LNCaP clone FGC (cell line): ENCODE measurements at regions not wholly inside any gene's neighbourhood (a gene's known extent, or its start where the extent isn't known, plus 50 kb on each side); places are given as distances from the start of the nearest gene placed in this dataset.
"Not testable (repeated sequence)": the region's sequence is repeated elsewhere in the genome, so short reads cannot be mapped to it uniquely, and the experiment has no call there.

ENCODE experiments used
- DNase-seq: peaks from one replicate; pipeline ENCODE4 v3.0.0-alpha.2; 2011; ENCODE audit warnings: low read depth
- H3K4me3 ChIP-seq: 2 replicates; pipeline ENCODE4 v1.5.1; 2011; ENCODE audit warnings: mild to moderate bottlenecking, low read depth, low read length, control low read depth
- TF ChIP-seq, protein P1 (sequence below): IDR thresholded peaks from 2 replicates; pipeline ENCODE4 v1.5.1; 2012; ENCODE audit warnings: mild to moderate bottlenecking; ENCODE audit not compliant: control insufficient read depth, insufficient read depth; ENCODE audit errors: extremely low read depth

DNA sequence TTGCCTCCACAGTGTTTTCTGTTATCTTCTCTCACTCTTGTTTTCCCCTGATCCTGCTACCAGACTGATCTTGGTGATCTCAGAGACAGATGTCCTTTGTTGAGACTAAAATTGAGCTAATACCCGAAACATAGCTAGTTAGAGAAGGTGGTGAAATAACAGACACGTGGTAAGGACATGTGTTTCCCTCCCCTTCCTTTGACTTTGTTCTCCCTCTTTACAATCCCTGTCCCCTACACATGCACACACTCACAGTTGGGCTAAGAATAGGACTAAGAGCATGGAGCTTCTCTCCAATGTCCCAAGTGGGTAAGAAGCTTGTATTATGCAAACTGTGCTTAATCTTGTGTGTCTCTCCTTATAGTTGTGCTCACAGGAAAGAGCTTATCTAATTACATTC lies 1603.0 kb upstream of the C9orf72 start:
- TF ChIP-seq, protein P1, sequence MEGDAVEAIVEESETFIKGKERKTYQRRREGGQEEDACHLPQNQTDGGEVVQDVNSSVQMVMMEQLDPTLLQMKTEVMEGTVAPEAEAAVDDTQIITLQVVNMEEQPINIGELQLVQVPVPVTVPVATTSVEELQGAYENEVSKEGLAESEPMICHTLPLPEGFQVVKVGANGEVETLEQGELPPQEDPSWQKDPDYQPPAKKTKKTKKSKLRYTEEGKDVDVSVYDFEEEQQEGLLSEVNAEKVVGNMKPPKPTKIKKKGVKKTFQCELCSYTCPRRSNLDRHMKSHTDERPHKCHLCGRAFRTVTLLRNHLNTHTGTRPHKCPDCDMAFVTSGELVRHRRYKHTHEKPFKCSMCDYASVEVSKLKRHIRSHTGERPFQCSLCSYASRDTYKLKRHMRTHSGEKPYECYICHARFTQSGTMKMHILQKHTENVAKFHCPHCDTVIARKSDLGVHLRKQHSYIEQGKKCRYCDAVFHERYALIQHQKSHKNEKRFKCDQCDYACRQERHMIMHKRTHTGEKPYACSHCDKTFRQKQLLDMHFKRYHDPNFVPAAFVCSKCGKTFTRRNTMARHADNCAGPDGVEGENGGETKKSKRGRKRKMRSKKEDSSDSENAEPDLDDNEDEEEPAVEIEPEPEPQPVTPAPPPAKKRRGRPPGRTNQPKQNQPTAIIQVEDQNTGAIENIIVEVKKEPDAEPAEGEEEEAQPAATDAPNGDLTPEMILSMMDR, result no peak
- DNase-seq, result no peak
- H3K4me3 ChIP-seq, result no peak overlapping the region

DNA sequence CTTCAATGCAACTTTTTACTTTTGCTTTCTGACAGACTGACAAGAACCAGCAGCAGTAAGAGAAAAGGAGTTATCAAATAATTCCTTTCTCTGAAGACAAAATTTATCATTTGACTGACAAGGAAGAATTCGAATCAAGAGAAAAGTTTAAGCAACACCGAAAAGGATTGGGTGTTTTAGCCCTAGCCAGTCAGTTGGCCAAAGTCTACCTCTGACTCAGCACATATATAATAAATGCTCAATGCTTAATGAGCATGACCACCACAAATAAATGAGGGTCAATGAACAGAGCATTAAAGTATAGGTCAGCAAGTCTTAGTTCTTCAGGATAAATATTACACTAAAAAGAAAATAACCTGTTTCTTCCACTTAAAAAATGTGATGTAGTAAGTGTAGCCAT lies 1603.5 kb upstream of the C9orf72 start:
- no peak for DNase-seq
- TF ChIP-seq, protein P1, result no peak
- no peak overlapping the region for H3K4me3 ChIP-seq

DNA sequence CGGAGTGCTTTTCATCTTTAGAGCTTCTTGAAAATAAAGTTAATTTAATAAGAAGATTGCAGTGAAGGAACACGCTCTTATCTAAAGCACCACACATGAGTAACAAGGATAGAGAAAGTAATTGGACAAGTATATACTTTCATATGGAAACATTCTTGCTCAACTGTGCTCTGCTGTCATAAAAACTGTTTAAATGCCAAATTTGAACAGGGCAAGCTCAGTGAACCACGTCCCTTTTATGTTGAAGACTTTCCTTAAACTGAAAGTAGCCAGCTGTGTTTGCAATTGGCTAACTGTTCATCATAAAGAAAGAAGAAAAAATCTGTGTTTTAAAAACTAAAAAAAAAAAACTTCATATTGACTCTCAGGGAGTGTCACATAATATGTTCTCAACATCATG lies 1610.7 kb upstream of the C9orf72 start:
- TF ChIP-seq, protein P1, result no peak
- H3K4me3 ChIP-seq, result no peak overlapping the region
- no peak for DNase-seq

DNA sequence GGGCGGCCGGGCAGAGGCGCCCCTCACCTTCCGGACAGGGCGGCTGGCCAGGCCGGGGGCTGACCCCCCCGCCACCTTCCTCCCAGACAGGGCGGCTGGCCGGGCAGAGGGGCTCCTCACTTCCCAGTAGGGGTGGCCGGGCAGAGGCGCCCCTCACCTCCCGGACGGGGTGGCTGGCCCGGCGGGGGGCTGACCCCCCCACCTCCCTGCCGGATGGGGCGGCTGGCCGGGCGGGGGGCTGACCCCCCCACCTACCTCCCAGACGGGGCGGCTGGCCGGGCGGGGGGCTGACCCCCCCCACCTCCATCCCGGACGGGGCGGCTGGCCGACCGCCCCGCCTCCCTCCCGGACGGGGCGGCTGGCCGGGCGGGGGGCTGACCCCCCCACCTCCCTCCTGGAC lies 1615.5 kb upstream of the C9orf72 start:
- not testable (repeated sequence) for DNase-seq, H3K4me3 ChIP-seq

DNA sequence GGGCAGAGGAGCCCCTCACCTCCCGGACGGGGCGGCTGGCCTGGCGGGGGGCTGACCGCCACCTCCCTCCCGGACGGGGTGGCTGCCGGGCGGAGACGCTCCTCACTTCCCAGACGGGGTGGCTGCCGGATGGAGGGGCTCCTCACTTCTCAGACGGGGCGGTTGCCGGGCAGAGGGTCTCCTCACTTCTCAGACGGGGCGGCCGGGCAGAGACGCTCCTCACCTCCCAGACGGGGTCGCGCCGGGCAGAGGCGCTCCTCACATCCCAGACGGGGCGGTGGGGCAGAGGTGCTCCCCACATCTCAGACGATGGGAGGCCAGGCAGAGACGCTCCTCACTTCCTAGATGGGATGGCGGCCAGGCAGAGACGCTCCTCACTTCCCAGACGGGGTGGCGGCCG lies 1615.9 kb upstream of the C9orf72 start:
- not testable (repeated sequence) for DNase-seq, H3K4me3 ChIP-seq

DNA sequence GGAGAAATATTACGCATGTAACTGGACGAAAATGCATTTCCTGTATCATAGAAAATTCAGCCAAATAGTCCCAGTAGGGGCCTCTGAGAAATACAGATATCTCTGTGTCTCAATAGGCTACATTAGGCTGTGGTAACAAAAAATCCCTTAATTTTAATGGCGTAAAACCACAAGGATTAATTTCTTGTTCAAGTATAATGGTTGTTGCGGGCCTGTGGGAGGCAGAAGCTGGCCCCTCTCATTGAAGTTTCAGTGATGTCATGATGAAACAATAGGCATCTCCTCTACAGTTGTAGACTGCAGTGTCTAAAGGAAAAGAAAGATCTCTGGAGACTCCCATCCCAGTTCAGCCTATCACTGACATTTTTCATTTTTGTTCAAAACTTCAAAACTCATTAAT lies 1625.6 kb upstream of the C9orf72 start:
- TF ChIP-seq, protein P1, result no peak
- H3K4me3 ChIP-seq, result no peak overlapping the region
- no peak for DNase-seq

DNA sequence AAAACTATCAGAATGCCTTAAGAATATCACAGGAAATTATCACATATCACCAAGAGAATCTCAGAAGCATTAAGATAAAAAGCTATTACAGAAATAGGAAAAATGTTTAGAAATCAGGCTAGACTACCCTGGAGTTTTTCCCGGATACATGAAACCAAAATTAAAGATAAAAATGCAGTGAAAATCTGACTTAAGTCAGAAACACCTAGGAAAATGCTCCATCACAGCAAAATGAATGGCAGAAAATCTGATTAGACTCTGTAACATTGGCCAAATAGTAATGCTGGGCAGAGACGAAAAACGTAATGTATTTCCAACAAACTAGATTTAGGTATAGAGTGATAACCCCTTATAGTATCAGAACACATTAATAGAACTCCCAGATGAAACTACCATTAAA lies 1626.7 kb upstream of the C9orf72 start:
- DNase-seq, result no peak
- H3K4me3 ChIP-seq, result no peak overlapping the region
- TF ChIP-seq, protein P1, result no peak

DNA sequence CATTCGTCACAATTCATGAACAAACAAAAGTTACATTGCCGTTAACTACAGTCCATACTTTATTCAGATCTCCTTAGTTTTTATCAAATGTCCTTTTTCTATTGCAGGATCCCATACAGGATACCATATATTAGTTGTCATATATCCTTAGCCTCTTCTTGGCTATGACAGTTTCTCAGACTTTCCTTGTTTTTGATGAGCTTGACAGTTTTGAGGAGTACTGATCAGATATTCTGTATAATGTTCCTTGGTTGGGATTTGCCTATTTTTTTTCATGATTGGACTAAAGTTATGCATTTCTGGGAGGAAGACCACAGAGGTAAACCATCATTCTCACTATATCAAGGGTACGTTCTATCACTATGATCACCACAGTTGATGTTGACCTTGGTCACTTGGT lies 1627.4 kb upstream of the C9orf72 start:
- DNase-seq, result no peak
- no peak overlapping the region for H3K4me3 ChIP-seq
- TF ChIP-seq, protein P1, result no peak
